ENCODE measurements at regions not wholly inside any gene's neighbourhood (a gene's known extent, or its start where the extent isn't known, plus 50 kb on each side); places are given as distances from the start of the nearest gene placed in this dataset.
"Not testable (repeated sequence)": the region's sequence is repeated elsewhere in the genome, so short reads cannot be mapped to it uniquely, and the experiment has no call there.

DNA sequence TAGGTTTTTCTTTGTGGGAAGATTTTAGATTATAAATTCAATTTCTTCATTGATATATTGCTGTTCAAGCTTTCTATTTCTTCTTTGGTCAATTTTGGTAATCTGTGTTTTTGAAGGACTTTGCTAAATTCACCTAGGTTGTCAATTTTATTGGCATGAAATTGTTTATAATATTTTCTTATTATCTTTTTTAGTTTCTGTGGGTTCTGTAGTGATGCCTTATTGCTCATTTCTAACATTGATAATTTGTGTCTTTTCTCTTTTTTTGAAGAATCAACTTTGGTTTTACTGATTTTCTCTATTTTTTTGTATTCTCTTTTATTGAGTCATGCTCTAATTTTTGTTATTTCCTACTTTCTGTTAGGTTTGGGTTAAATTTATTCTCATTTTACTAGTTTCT, 123.2 kb downstream of the ADSS2 start:
- no peaks in the 10 kb centered on the region for H3K36me3 ChIP-seq (ENCODE audit: low read depth, low read length)
- H3K9me3 ChIP-seq (ENCODE audit: low read length): no peaks in the 10 kb centered on the region
- intact Hi-C loops (cut with micrococcal nuclease): no loop called here
- H3K79me2 ChIP-seq (ENCODE audit: low read length): no peaks in the 10 kb centered on the region
- ChIA-PET CTCF (no interaction called here), POLR2A (ENCODE audit: unreplicated experiment) (no interaction called here)
- BruUV-seq (replicated peaks): no TSS peak
- H2AFZ ChIP-seq (ENCODE audit: low read length): no peak overlapping the region
- no peak overlapping the region for H3K4me3 ChIP-seq (ENCODE audit: low read length)
- ATAC-seq: no peak
- H4K20me1 ChIP-seq (ENCODE audit: low read length): no peaks in the 10 kb centered on the region
- H3K9ac ChIP-seq (ENCODE audit: low read length): no peak overlapping the region
- peaks cover 33% of the 10 kb centered on the region for H3K4me1 ChIP-seq (ENCODE audit: insufficient read depth, low read length)
- H3K27ac ChIP-seq (ENCODE audit: low read length): no peak overlapping the region
- no peaks in the 10 kb centered on the region for H3K9me2 ChIP-seq (replicated peaks; ENCODE audit: low read length)
- peaks cover 12% of the 10 kb centered on the region for H3F3A ChIP-seq (ENCODE audit: low read length, unreplicated experiment)
- no peak for TF ChIP-seq EZH2phosphoT487 (IDR thresholded peaks at IDR 0.05; ENCODE audit: borderline replicate concordance, low read length)
- no peak for TF ChIP-seq EZH2 (IDR thresholded peaks at IDR 0.05; ENCODE audit: low read length, unreplicated experiment)
- TF ChIP-seq CTCF (conservative IDR thresholded peaks at IDR 0.05; ENCODE audit: low read depth, low read length): no peak
- H3K27me3 ChIP-seq (ENCODE audit: low read length): no peaks in the 10 kb centered on the region
- no peak for DNase-seq
- no peak overlapping the region for H3K4me2 ChIP-seq (ENCODE audit: low read length)

- Histone ChIP-seq H3K9ac (ENCODE audit: low read length) (no peak overlapping the region), H3K27me3 (ENCODE audit: low read length) (no peaks in the 10 kb centered on the region), H3K9me2 (replicated peaks; ENCODE audit: low read length) (no peaks in the 10 kb centered on the region), H3K36me3 (ENCODE audit: low read depth, low read length) (no peaks in the 10 kb centered on the region), H4K20me1 (ENCODE audit: low read length) (no peaks in the 10 kb centered on the region), H3K4me3 (ENCODE audit: low read length) (no peak overlapping the region), H3F3A (ENCODE audit: low read length, unreplicated experiment) (peaks cover 12% of the 10 kb centered on the region), H3K4me2 (ENCODE audit: low read length) (peak overlapping the region; percentile 58), H3K79me2 (ENCODE audit: low read length) (no peaks in the 10 kb centered on the region), H3K9me3 (ENCODE audit: low read length) (no peaks in the 10 kb centered on the region), H3K27ac (ENCODE audit: low read length) (peak overlapping the region; percentile 63), H2AFZ (ENCODE audit: low read length) (peak overlapping the region; percentile 7; the same call in 1 of the 2 replicates), H3K4me1 (ENCODE audit: insufficient read depth, low read length) (peaks cover 28% of the 10 kb centered on the region)
- BruUV-seq (replicated peaks): no TSS peak
- intact Hi-C loops (cut with micrococcal nuclease): no loop called here
- no peak for TF ChIP-seq EZH2phosphoT487 (IDR thresholded peaks at IDR 0.05; ENCODE audit: borderline replicate concordance, low read length)
- no peak for TF ChIP-seq CTCF (conservative IDR thresholded peaks at IDR 0.05; ENCODE audit: low read depth, low read length)
- TF ChIP-seq EZH2 (IDR thresholded peaks at IDR 0.05; ENCODE audit: low read length, unreplicated experiment): no peak
- DNase-seq (peak; percentile 76), ATAC-seq (peak; percentile 74)
- POLR2A ChIA-PET (ENCODE audit: unreplicated experiment): interaction anchor here (0.7 kb wide), 1 partner anchor 62 kb away, joined by 14 read pairs; no protein-coding TSS in a partner anchor
- CTCF ChIA-PET: no interaction called here
Measured at GRCh38 chr1:244329591-244330317, 122.0 kb downstream of the ADSS2 start.

- ATAC-seq: no peak
- Histone ChIP-seq H3F3A (ENCODE audit: low read length, unreplicated experiment) (peaks cover 12% of the 10 kb centered on the region), H3K79me2 (ENCODE audit: low read length) (no peaks in the 10 kb centered on the region), H3K27ac (ENCODE audit: low read length) (peak overlapping the region; percentile 63), H3K36me3 (ENCODE audit: low read depth, low read length) (no peaks in the 10 kb centered on the region), H4K20me1 (ENCODE audit: low read length) (no peaks in the 10 kb centered on the region), H3K4me2 (ENCODE audit: low read length) (peak overlapping the region; percentile 58), H3K4me1 (ENCODE audit: insufficient read depth, low read length) (peaks cover 28% of the 10 kb centered on the region), H3K4me3 (ENCODE audit: low read length) (no peak overlapping the region), H3K9me2 (replicated peaks; ENCODE audit: low read length) (no peaks in the 10 kb centered on the region), H3K9ac (ENCODE audit: low read length) (no peak overlapping the region), H3K9me3 (ENCODE audit: low read length) (no peaks in the 10 kb centered on the region), H2AFZ (ENCODE audit: low read length) (peak overlapping the region; percentile 7; the same call in 1 of the 2 replicates), H3K27me3 (ENCODE audit: low read length) (no peaks in the 10 kb centered on the region)
- TF ChIP-seq EZH2phosphoT487 (IDR thresholded peaks at IDR 0.05; ENCODE audit: borderline replicate concordance, low read length) (no peak), CTCF (conservative IDR thresholded peaks at IDR 0.05; ENCODE audit: low read depth, low read length) (no peak), EZH2 (IDR thresholded peaks at IDR 0.05; ENCODE audit: low read length, unreplicated experiment) (no peak)
- DNase-seq: no peak
- BruUV-seq (replicated peaks): no TSS peak
- ChIA-PET CTCF (no interaction called here), POLR2A (ENCODE audit: unreplicated experiment) (no interaction called here)
- intact Hi-C loops (cut with micrococcal nuclease): no loop called here
Measured at GRCh38 chr1:244330318-244330625, 121.4 kb downstream of the ADSS2 start.

GRCh38 chr1:244332761-244333160, 118.9 kb downstream of the ADSS2 start:
- CTCF ChIA-PET; POLR2A ChIA-PET (ENCODE audit: unreplicated experiment): not testable (repeated sequence)

More at GRCh38 chr1:244332761-244333160, 118.9 kb downstream of the ADSS2 start:
- DNase-seq; ATAC-seq; H3K27me3 ChIP-seq (ENCODE audit: low read length); intact Hi-C loops (cut with micrococcal nuclease); H3K4me3 ChIP-seq (ENCODE audit: low read length); H2AFZ ChIP-seq (ENCODE audit: low read length); H4K20me1 ChIP-seq (ENCODE audit: low read length); BruUV-seq (replicated peaks); H3K9ac ChIP-seq (ENCODE audit: low read length); H3K4me2 ChIP-seq (ENCODE audit: low read length); H3K36me3 ChIP-seq (ENCODE audit: low read depth, low read length); H3K9me3 ChIP-seq (ENCODE audit: low read length); H3K27ac ChIP-seq (ENCODE audit: low read length); H3K9me2 ChIP-seq (replicated peaks; ENCODE audit: low read length); H3K79me2 ChIP-seq (ENCODE audit: low read length): not testable (repeated sequence)
- Histone ChIP-seq H3F3A (ENCODE audit: low read length, unreplicated experiment) (peaks cover 12% of the 10 kb centered on the region), H3K4me1 (ENCODE audit: insufficient read depth, low read length) (peaks cover 21% of the 10 kb centered on the region)

Measured in PC-3 (cell line).